A549 (cell line): ENCODE measurements at regions not wholly inside any gene's neighbourhood (a gene's known extent, or its start where the extent isn't known, plus 50 kb on each side); places are given as distances from the start of the nearest gene placed in this dataset.

Experiments used
- ATAC-seq, 2 experiments: fragments of 200-7000 bp in 1 of 2; fragments of >200 bp in 1 of 2; cut with Nextera tagmentation in 1 of 2; cut with Tn5 transposase in 1 of 2; 3 replicates each; pipeline versions ENCODE4 v1.8.0 to v1.9.1; 2018 to 2020; ENCODE audit warnings: mild to moderate bottlenecking in 1 of 2, moderate library complexity in 1 of 2
- CTCF ChIA-PET: fragments of 300-600 bp; sonication (Branson Sonifier 250); formaldehyde crosslinking; extraction: SDS; loops from one replicate; lab custom pipeline; 2021; ENCODE audit warnings: antibody characterized with exemption, inconsistent platforms; lab: Yijun Ruan, JAX
- POLR2A ChIA-PET: fragments of 350-600 bp; formaldehyde crosslinking; extraction: SDS; loops from one replicate; lab custom pipeline; 2021; ENCODE audit warnings: antibody characterized with exemption, inconsistent platforms; lab: Yijun Ruan, JAX
- DNase-seq, 2 experiments: peaks; one replicate each; pipeline versions ENCODE4 v3.0.0 to v3.0.0-alpha.2; 2011 to 2016; ENCODE audit warnings: low read depth in 1 of 2, low spot score in 1 of 2
- FAIRE-seq: peaks from 2 replicates; lab custom pipeline; 2011; peaks lifted over from hg19 to GRCh38; lab: Jason Lieb, UNC
- H3K27ac ChIP-seq, 2 experiments: fragments of >200 bp; sonication (Bioruptor Twin); formaldehyde crosslinking; 3 replicates each; pipeline ENCODE4 v1.5.1; 2016 to 2017
- H3K4me1 ChIP-seq: fragments of >200 bp; sonication (Bioruptor Twin); formaldehyde crosslinking; 3 replicates; pipeline ENCODE4 v1.6.1; 2016
- H3K4me2 ChIP-seq: fragments of >200 bp; sonication (Bioruptor Twin); formaldehyde crosslinking; 3 replicates; pipeline ENCODE4 v1.6.1; 2016
- H3K4me3 ChIP-seq: fragments of >200 bp; sonication (Bioruptor Twin); formaldehyde crosslinking; 3 replicates; pipeline ENCODE4 v1.5.1; 2016
- H3K9me3 ChIP-seq: fragments of >200 bp; sonication (Bioruptor Twin); formaldehyde crosslinking; 3 replicates; pipeline ENCODE4 v1.6.1; 2016
- CTCF ChIP-seq: fragments of >200 bp; sonication (Bioruptor Twin); formaldehyde crosslinking; IDR thresholded peaks from 3 replicates; pipeline ENCODE4 v1.5.1; 2016
- E2F6 ChIP-seq: IDR thresholded peaks from 2 replicates; pipeline ENCODE4 v1.6.1; 2012; ENCODE audit warnings: low read depth, borderline replicate concordance
- EP300 ChIP-seq, 2 experiments: fragments of >200 bp; sonication (Bioruptor Twin); formaldehyde crosslinking; IDR thresholded peaks; 2 replicates in 1 of 2; 3 replicates in 1 of 2; pipeline ENCODE4 v1.6.1; 2016 to 2017
- FOSB ChIP-seq: fragments of 250-450 bp; sonication (Bioruptor Pico); IDR thresholded peaks from 2 replicates; pipeline ENCODE4 v1.5.0; 2020; ENCODE audit warnings: mild to moderate bottlenecking, moderate library complexity
- MAZ ChIP-seq: fragments of 150-350 bp; IDR thresholded peaks from 2 replicates; pipeline ENCODE4 v1.6.1; 2014; ENCODE audit warnings: antibody characterized with exemption, low read depth, low read length, borderline replicate concordance
- MYC ChIP-seq: IDR thresholded peaks from 2 replicates; pipeline ENCODE4 v1.6.1; 2012; ENCODE audit warnings: mild to moderate bottlenecking, inconsistent platforms, low read length, improper control_type of control experiment, borderline replicate concordance
- NR3C1 ChIP-seq: fragments of >200 bp; sonication (Bioruptor Twin); formaldehyde crosslinking; IDR thresholded peaks from 3 replicates; pipeline ENCODE4 v1.6.1; 2017
- RAD21 ChIP-seq, 2 experiments: fragments of >200 bp in 1 of 2; sonication (Bioruptor Twin) in 1 of 2; formaldehyde crosslinking in 1 of 2; IDR thresholded peaks in 1 of 2; conservative IDR thresholded peaks in 1 of 2; 2 replicates in 1 of 2; 3 replicates in 1 of 2; pipeline ENCODE4 v1.6.1; 2012 to 2018; ENCODE audit warnings: inconsistent platforms in 1 of 2
- RARB ChIP-seq: fragments of 250-450 bp; sonication (Bioruptor Pico); IDR thresholded peaks from 2 replicates; pipeline ENCODE4 v1.8.0; 2021; ENCODE audit warnings: mild to moderate bottlenecking, moderate library complexity
- SMC3 ChIP-seq: fragments of >200 bp; sonication (Bioruptor Twin); formaldehyde crosslinking; IDR thresholded peaks from 3 replicates; pipeline ENCODE4 v1.6.1; 2018; ENCODE audit warnings: inconsistent platforms
- SREBF2 ChIP-seq: fragments of 450-650 bp; IDR thresholded peaks from 2 replicates; pipeline ENCODE4 v1.6.1; 2014; ENCODE audit warnings: mild to moderate bottlenecking, moderate library complexity
- TFCP2L1 ChIP-seq: fragments of 250-450 bp; sonication (Bioruptor Pico); IDR thresholded peaks from 2 replicates; pipeline ENCODE4 v1.5.0; 2021; ENCODE audit warnings: mild to moderate bottlenecking
- WGBS: methylation state at CpG from one replicate; pipeline ENCODE4 v1.1.6; 2017; ENCODE audit errors: missing lambda C conversion rate; 5-methylcytosine and 5-hydroxymethylcytosine counted together
- TF ChIP-seq, protein P1 (sequence below): fragments of 200-600 bp; sonication (generic); IDR thresholded peaks from 2 replicates; pipeline ENCODE4 v1.6.1; 2016; ENCODE audit warnings: antibody characterized with exemption, mild to moderate bottlenecking, moderate library complexity
- TF ChIP-seq, protein P2 (sequence below): fragments of 450-650 bp; IDR thresholded peaks from 2 replicates; pipeline ENCODE4 v1.6.1; 2014; ENCODE audit warnings: antibody characterized with exemption
- TF ChIP-seq, protein P3 (sequence below): fragments of >200 bp; sonication (Bioruptor Twin); formaldehyde crosslinking; IDR thresholded peaks from 3 replicates; pipeline ENCODE4 v1.6.1; 2016
- TF ChIP-seq, protein P4 (sequence below): fragments of >200 bp; sonication (Bioruptor Twin); formaldehyde crosslinking; IDR thresholded peaks from 2 replicates; pipeline ENCODE4 v1.6.1; 2016

- TF ChIP-seq CTCF, result no peak
These were observed 321.0 kb downstream of the RPS6KC1 start (continued) for GRCh38 chr1:213371847-213372619.

- WGBS, result 21% methylated on average over 5 of the region's 5 CpGs
- TF ChIP-seq CTCF, result peak; percentile 84
- TF ChIP-seq FOSB (CRISPR knock-in tag), result no peak
- TF ChIP-seq SMC3, result peak; percentile 73
- peak; percentile 80 to 81 for TF ChIP-seq RAD21 (conservative IDR thresholded peaks at IDR 0.05 in 1 of 2, IDR thresholded peaks at IDR 0.05 in 1 of 2)
- TF ChIP-seq, protein P1, sequence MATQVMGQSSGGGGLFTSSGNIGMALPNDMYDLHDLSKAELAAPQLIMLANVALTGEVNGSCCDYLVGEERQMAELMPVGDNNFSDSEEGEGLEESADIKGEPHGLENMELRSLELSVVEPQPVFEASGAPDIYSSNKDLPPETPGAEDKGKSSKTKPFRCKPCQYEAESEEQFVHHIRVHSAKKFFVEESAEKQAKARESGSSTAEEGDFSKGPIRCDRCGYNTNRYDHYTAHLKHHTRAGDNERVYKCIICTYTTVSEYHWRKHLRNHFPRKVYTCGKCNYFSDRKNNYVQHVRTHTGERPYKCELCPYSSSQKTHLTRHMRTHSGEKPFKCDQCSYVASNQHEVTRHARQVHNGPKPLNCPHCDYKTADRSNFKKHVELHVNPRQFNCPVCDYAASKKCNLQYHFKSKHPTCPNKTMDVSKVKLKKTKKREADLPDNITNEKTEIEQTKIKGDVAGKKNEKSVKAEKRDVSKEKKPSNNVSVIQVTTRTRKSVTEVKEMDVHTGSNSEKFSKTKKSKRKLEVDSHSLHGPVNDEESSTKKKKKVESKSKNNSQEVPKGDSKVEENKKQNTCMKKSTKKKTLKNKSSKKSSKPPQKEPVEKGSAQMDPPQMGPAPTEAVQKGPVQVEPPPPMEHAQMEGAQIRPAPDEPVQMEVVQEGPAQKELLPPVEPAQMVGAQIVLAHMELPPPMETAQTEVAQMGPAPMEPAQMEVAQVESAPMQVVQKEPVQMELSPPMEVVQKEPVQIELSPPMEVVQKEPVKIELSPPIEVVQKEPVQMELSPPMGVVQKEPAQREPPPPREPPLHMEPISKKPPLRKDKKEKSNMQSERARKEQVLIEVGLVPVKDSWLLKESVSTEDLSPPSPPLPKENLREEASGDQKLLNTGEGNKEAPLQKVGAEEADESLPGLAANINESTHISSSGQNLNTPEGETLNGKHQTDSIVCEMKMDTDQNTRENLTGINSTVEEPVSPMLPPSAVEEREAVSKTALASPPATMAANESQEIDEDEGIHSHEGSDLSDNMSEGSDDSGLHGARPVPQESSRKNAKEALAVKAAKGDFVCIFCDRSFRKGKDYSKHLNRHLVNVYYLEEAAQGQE, result no peak
- no peak for TF ChIP-seq TFCP2L1
- ChIA-PET CTCF (interaction anchor here (0.6 to 3.6 kb wide), 9 partner anchors 10 to 749 kb away, joined by 3 to 24 read pairs (median 4); no protein-coding TSS in a partner anchor), POLR2A (no interaction called here)
- Histone ChIP-seq H3K4me1 (no peaks in the 10 kb centered on the region), H3K4me2 (no peak overlapping the region), H3K4me3 (no peak overlapping the region), H3K9me3 (no peaks in the 10 kb centered on the region), H3K27ac (no peak overlapping the region)
- ATAC-seq, result peak; percentile 82 to 93; a peak in 5 of 6 replicates
- peak; percentile 51 to 76 for DNase-seq
- FAIRE-seq, result no peak
These were observed 323.3 kb downstream of the RPS6KC1 start for GRCh38 chr1:213374369-213374768.

DNA sequence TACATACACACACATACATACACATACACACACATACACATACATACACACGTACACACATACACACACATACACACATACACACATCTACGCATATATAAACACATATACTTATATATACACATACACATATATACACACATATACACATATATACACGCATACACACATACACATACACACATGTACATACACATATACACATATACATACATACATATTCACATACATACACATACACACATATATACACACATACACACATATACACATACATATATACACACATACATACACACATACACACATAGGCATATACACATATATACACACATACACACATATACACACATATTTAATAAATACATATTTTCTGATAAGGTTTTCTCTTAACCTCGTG is 324.0 kb downstream of the RPS6KC1 start:
- Histone ChIP-seq H3K27ac (no peak overlapping the region), H3K4me2 (no peak overlapping the region), H3K4me3 (no peak overlapping the region), H3K4me1 (no peaks in the 10 kb centered on the region), H3K9me3 (no peaks in the 10 kb centered on the region)
- POLR2A ChIA-PET, result no interaction called here
- FAIRE-seq (no peak), DNase-seq (no peak), ATAC-seq (no peak)
- CTCF ChIA-PET, result interaction anchor here (0.6 to 3.6 kb wide), 8 partner anchors 9 to 749 kb away, joined by 3 to 24 read pairs (median 4); no protein-coding TSS in a partner anchor
- WGBS, result 85% methylated on average over 4 of the region's 4 CpGs
- TF ChIP-seq, protein P1, result no peak
- TF ChIP-seq RARB (CRISPR knock-in tag) (no peak), TFCP2L1 (no peak), MAZ (no peak), NR3C1 (no peak), E2F6 (no peak), SMC3 (no peak), SREBF2 (no peak), EP300 (IDR thresholded peaks at IDR 0.05) (no peak), MYC (no peak)
- TF ChIP-seq, protein P2, sequence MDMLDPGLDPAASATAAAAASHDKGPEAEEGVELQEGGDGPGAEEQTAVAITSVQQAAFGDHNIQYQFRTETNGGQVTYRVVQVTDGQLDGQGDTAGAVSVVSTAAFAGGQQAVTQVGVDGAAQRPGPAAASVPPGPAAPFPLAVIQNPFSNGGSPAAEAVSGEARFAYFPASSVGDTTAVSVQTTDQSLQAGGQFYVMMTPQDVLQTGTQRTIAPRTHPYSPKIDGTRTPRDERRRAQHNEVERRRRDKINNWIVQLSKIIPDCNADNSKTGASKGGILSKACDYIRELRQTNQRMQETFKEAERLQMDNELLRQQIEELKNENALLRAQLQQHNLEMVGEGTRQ, result no peak
- TF ChIP-seq, protein P3, sequence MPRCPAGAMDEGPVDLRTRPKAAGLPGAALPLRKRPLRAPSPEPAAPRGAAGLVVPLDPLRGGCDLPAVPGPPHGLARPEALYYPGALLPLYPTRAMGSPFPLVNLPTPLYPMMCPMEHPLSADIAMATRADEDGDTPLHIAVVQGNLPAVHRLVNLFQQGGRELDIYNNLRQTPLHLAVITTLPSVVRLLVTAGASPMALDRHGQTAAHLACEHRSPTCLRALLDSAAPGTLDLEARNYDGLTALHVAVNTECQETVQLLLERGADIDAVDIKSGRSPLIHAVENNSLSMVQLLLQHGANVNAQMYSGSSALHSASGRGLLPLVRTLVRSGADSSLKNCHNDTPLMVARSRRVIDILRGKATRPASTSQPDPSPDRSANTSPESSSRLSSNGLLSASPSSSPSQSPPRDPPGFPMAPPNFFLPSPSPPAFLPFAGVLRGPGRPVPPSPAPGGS, result no peak
- TF ChIP-seq, protein P4, sequence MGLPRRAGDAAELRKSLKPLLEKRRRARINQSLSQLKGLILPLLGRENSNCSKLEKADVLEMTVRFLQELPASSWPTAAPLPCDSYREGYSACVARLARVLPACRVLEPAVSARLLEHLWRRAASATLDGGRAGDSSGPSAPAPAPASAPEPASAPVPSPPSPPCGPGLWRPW, result no peak
